ENCODE measurements at regions not wholly inside any gene's neighbourhood (a gene's known extent, or its start where the extent isn't known, plus 50 kb on each side); places are given as distances from the start of the nearest gene placed in this dataset.
A peak's percentile ranks its signal among the peaks of the same experiment; 100 is the strongest.

GRCh38 chr6:82589509-82590206, 226.0 kb downstream of the TPBG start:
- TF ChIP-seq CTCF (IDR thresholded peaks at IDR 0.05) (no peak), HMGXB4 (CRISPR knock-in tag; IDR thresholded peaks at IDR 0.05) (no peak), USF1 (CRISPR knock-in tag; IDR thresholded peaks at IDR 0.05) (no peak), MAX (CRISPR knock-in tag; IDR thresholded peaks at IDR 0.05) (no peak), ZNF512 (CRISPR knock-in tag; IDR thresholded peaks at IDR 0.05; ENCODE audit: borderline replicate concordance) (0 out of 2 replicates have a peak, but pooled peaks have one; percentile 19), ESRRA (CRISPR knock-in tag; IDR thresholded peaks at IDR 0.05; ENCODE audit: borderline replicate concordance) (no peak), NFATC4 (CRISPR knock-in tag; IDR thresholded peaks at IDR 0.05) (no peak), NFE2L1 (CRISPR knock-in tag; IDR thresholded peaks at IDR 0.05) (no peak)
